ENCODE measurements at regions not wholly inside any gene's neighbourhood (a gene's known extent, or its start where the extent isn't known, plus 50 kb on each side); places are given as distances from the start of the nearest gene placed in this dataset.
A peak's percentile ranks its signal among the peaks of the same experiment; 100 is the strongest.

- no peak for DNase-seq (ENCODE audit: low spot score)
- Mint-ChIP-seq H3K27ac (ENCODE audit: unreplicated experiment) (peak overlapping the region; percentile 25), H3K4me3 (ENCODE audit: unreplicated experiment) (no peak overlapping the region), H3K4me1 (ENCODE audit: low read depth) (peaks cover 32% of the 10 kb centered on the region), H3K36me3 (ENCODE audit: low read depth) (no peaks in the 10 kb centered on the region), H3K27me3 (ENCODE audit: low read depth) (no peaks in the 10 kb centered on the region), H3K9me3 (ENCODE audit: low read depth) (peaks cover 4% of the 10 kb centered on the region)
- peak; percentile 47 for TF ChIP-seq CTCF (IDR thresholded peaks at IDR 0.05)
Observed at GRCh38 chr6:19368511-19368910, 468.7 kb upstream of the ID4 start.

- H3K27ac Mint-ChIP-seq (ENCODE audit: unreplicated experiment) = no peak overlapping the region
- no peaks in the 10 kb centered on the region for H3K27me3 Mint-ChIP-seq (ENCODE audit: low read depth)
- DNase-seq (ENCODE audit: low spot score) = no peak
- no peaks in the 10 kb centered on the region for H3K36me3 Mint-ChIP-seq (ENCODE audit: low read depth)
- peaks cover 4% of the 10 kb centered on the region for H3K9me3 Mint-ChIP-seq (ENCODE audit: low read depth)
- H3K4me3 Mint-ChIP-seq (ENCODE audit: unreplicated experiment) = no peak overlapping the region
- no peak for TF ChIP-seq CTCF (IDR thresholded peaks at IDR 0.05)
- H3K4me1 Mint-ChIP-seq (ENCODE audit: low read depth) = peaks cover 32% of the 10 kb centered on the region
Observed at GRCh38 chr6:19369785-19370184, 467.4 kb upstream of the ID4 start.

GRCh38 chr6:19370831-19371230 is 466.3 kb upstream of the ID4 start:
- no peak overlapping the region for H3K27ac Mint-ChIP-seq (ENCODE audit: unreplicated experiment)
- H3K36me3 Mint-ChIP-seq (ENCODE audit: low read depth) = no peaks in the 10 kb centered on the region
- peaks cover 32% of the 10 kb centered on the region for H3K4me1 Mint-ChIP-seq (ENCODE audit: low read depth)
- TF ChIP-seq CTCF (IDR thresholded peaks at IDR 0.05) = no peak
- DNase-seq (ENCODE audit: low spot score) = no peak
- H3K4me3 Mint-ChIP-seq (ENCODE audit: unreplicated experiment) = no peak overlapping the region
- H3K27me3 Mint-ChIP-seq (ENCODE audit: low read depth) = no peaks in the 10 kb centered on the region
- peaks cover 6% of the 10 kb centered on the region for H3K9me3 Mint-ChIP-seq (ENCODE audit: low read depth)

- no peak for DNase-seq (ENCODE audit: low spot score)
- no peak overlapping the region for H3K4me3 Mint-ChIP-seq (ENCODE audit: unreplicated experiment)
- no peaks in the 10 kb centered on the region for H3K27me3 Mint-ChIP-seq (ENCODE audit: low read depth)
- TF ChIP-seq CTCF (IDR thresholded peaks at IDR 0.05) = no peak
- H3K27ac Mint-ChIP-seq (ENCODE audit: unreplicated experiment) = no peak overlapping the region
- H3K36me3 Mint-ChIP-seq (ENCODE audit: low read depth) = no peaks in the 10 kb centered on the region
- peaks cover 2% of the 10 kb centered on the region for H3K9me3 Mint-ChIP-seq (ENCODE audit: low read depth)
- H3K4me1 Mint-ChIP-seq (ENCODE audit: low read depth) = peaks cover 25% of the 10 kb centered on the region
Observed at GRCh38 chr6:19375613-19376012, 461.6 kb upstream of the ID4 start.

- Mint-ChIP-seq H3K9me3 (ENCODE audit: low read depth) (peaks cover 2% of the 10 kb centered on the region), H3K36me3 (ENCODE audit: low read depth) (no peaks in the 10 kb centered on the region), H3K27ac (ENCODE audit: unreplicated experiment) (no peak overlapping the region), H3K27me3 (ENCODE audit: low read depth) (no peaks in the 10 kb centered on the region), H3K4me1 (ENCODE audit: low read depth) (peaks cover 22% of the 10 kb centered on the region), H3K4me3 (ENCODE audit: unreplicated experiment) (no peak overlapping the region)
- no peak for TF ChIP-seq CTCF (IDR thresholded peaks at IDR 0.05)
- no peak for DNase-seq (ENCODE audit: low spot score)
Observed at GRCh38 chr6:19377722-19378121, 459.4 kb upstream of the ID4 start.
